ENCODE measurements at regions not wholly inside any gene's neighbourhood (a gene's known extent, or its start where the extent isn't known, plus 50 kb on each side); places are given as distances from the start of the nearest gene placed in this dataset.

DNA sequence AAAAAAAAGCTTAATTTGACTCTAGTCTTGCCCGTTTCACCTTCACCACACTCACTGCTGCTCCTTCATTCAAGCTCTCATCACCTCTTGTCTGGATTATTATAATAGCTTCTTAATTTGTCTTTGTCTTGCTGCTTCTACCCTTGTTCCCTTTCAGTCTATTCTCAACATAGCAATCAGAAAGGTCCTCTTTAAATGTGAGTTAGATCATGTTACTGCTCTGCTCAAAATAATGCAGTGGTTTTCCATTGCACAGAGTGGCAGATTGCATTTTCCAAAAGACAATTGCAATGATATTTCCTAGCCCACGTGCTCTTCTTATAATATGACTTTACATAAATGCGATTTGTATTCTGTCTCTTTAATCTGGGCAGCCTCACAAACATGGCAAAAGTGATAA, 174.6 kb downstream of the ALDH1A2 start:
- H3K4me1 ChIP-seq (ENCODE audit: control insufficient read depth in 1 of 2, insufficient read depth in 2 of 2, low read length in 2 of 2): no peaks in the 10 kb centered on the region
- no peak overlapping the region for H3K4me3 ChIP-seq (replicated peaks in 1 of 3; ENCODE audit: low read depth in 2 of 3, low read length in 3 of 3)
- intact Hi-C loops (cut with micrococcal nuclease): no loop called here
- H3K79me2 ChIP-seq (ENCODE audit: insufficient read depth, low read length): no peaks in the 10 kb centered on the region
- no peaks in the 10 kb centered on the region for H3K9me3 ChIP-seq (replicated peaks in 1 of 2; ENCODE audit: control insufficient read depth in 1 of 2, insufficient read depth in 1 of 2, low read length in 2 of 2)
- H3K4me3 Mint-ChIP-seq: no peak overlapping the region
- no peak overlapping the region for H2AFZ ChIP-seq (ENCODE audit: insufficient read depth, low read depth, low read length, poor library complexity, severe bottlenecking)
- no peaks in the 10 kb centered on the region for H4K20me1 ChIP-seq (ENCODE audit: insufficient read depth, low read length)
- no peak overlapping the region for H3K9ac ChIP-seq (ENCODE audit: insufficient read depth, low read length, poor library complexity, severe bottlenecking)
- TF ChIP-seq, protein P1, sequence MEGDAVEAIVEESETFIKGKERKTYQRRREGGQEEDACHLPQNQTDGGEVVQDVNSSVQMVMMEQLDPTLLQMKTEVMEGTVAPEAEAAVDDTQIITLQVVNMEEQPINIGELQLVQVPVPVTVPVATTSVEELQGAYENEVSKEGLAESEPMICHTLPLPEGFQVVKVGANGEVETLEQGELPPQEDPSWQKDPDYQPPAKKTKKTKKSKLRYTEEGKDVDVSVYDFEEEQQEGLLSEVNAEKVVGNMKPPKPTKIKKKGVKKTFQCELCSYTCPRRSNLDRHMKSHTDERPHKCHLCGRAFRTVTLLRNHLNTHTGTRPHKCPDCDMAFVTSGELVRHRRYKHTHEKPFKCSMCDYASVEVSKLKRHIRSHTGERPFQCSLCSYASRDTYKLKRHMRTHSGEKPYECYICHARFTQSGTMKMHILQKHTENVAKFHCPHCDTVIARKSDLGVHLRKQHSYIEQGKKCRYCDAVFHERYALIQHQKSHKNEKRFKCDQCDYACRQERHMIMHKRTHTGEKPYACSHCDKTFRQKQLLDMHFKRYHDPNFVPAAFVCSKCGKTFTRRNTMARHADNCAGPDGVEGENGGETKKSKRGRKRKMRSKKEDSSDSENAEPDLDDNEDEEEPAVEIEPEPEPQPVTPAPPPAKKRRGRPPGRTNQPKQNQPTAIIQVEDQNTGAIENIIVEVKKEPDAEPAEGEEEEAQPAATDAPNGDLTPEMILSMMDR (IDR thresholded peaks at IDR 0.05): no peak
- no peak overlapping the region for H3K4me2 ChIP-seq (replicated peaks; ENCODE audit: extremely low read depth, low read length, poor library complexity, severe bottlenecking)
- no peaks in the 10 kb centered on the region for H3K36me3 Mint-ChIP-seq
- H3K27me3 Mint-ChIP-seq (ENCODE audit: low read depth in 3 of 3): peaks cover 0 to 4% (median 3%) of the 10 kb centered on the region in 3 donors
- WGBS (ENCODE audit: insufficient coverage): 67% methylated on average over 1 of the region's 3 CpGs
- H3K27ac ChIP-seq (ENCODE audit: low read depth in 1 of 2, low read length in 2 of 2): no peak overlapping the region
- H3K27ac Mint-ChIP-seq: no peak overlapping the region
- no peak for DNase-seq
- H3K9me3 Mint-ChIP-seq: peaks cover 0 to 5% (median 0%) of the 10 kb centered on the region in 7 donors
- H3K36me3 ChIP-seq (replicated peaks in 1 of 2; ENCODE audit: control insufficient read depth in 1 of 2, insufficient read depth in 2 of 2, low read length in 2 of 2): no peaks in the 10 kb centered on the region
- H3K4me1 Mint-ChIP-seq: no peaks in the 10 kb centered on the region
- H3K27me3 ChIP-seq (ENCODE audit: control insufficient read depth in 2 of 2, insufficient read depth in 2 of 2, low read length in 2 of 2): no peaks in the 10 kb centered on the region

DNA sequence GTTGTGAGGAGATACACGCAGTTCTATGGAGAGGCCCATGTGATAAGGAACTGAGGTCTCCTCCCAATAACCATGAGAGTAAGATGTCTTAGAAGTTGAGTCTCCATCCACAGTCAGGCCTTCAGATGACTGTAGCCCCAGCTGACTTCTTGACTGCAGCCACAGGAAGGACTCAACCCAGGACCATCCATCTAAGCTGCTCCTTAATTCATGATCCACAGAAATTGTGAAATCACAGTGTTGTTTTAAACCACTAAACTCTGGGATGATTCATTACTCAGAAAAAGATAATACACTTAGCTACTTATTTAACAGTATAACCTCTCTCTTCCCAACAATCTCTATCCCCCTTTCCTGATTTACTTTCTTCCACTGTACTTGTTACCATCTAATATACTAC, 173.3 kb downstream of the ALDH1A2 start:
- no peak overlapping the region for H3K27ac Mint-ChIP-seq
- Histone ChIP-seq H3K4me3 (replicated peaks in 1 of 3; ENCODE audit: low read depth in 2 of 3, low read length in 3 of 3) (no peak overlapping the region), H3K4me1 (ENCODE audit: control insufficient read depth in 1 of 2, insufficient read depth in 2 of 2, low read length in 2 of 2) (no peaks in the 10 kb centered on the region), H3K27me3 (ENCODE audit: control insufficient read depth in 2 of 2, insufficient read depth in 2 of 2, low read length in 2 of 2) (no peaks in the 10 kb centered on the region), H3K79me2 (ENCODE audit: insufficient read depth, low read length) (no peaks in the 10 kb centered on the region), H3K4me2 (replicated peaks; ENCODE audit: extremely low read depth, low read length, poor library complexity, severe bottlenecking) (no peak overlapping the region), H3K36me3 (replicated peaks in 1 of 2; ENCODE audit: control insufficient read depth in 1 of 2, insufficient read depth in 2 of 2, low read length in 2 of 2) (no peaks in the 10 kb centered on the region), H3K9ac (ENCODE audit: insufficient read depth, low read length, poor library complexity, severe bottlenecking) (no peak overlapping the region), H2AFZ (ENCODE audit: insufficient read depth, low read depth, low read length, poor library complexity, severe bottlenecking) (no peak overlapping the region), H3K27ac (ENCODE audit: low read depth in 1 of 2, low read length in 2 of 2) (no peak overlapping the region), H3K9me3 (replicated peaks in 1 of 2; ENCODE audit: control insufficient read depth in 1 of 2, insufficient read depth in 1 of 2, low read length in 2 of 2) (no peaks in the 10 kb centered on the region), H4K20me1 (ENCODE audit: insufficient read depth, low read length) (no peaks in the 10 kb centered on the region)
- no peak overlapping the region for H3K4me3 Mint-ChIP-seq
- no peak for DNase-seq
- H3K27me3 Mint-ChIP-seq (ENCODE audit: low read depth in 3 of 3): peaks cover 0 to 3% (median 1%) of the 10 kb centered on the region in 3 donors
- H3K36me3 Mint-ChIP-seq: no peaks in the 10 kb centered on the region
- H3K4me1 Mint-ChIP-seq: no peaks in the 10 kb centered on the region
- TF ChIP-seq, protein P1 (IDR thresholded peaks at IDR 0.05): no peak
- intact Hi-C loops (cut with micrococcal nuclease): no loop called here
- no CpG with 5 or more reads among the region's 1 CpG for WGBS (ENCODE audit: insufficient coverage)
- peaks cover 0 to 5% (median 0%) of the 10 kb centered on the region in 7 donors for H3K9me3 Mint-ChIP-seq
